ENCODE measurements at regions not wholly inside any gene's neighbourhood (a gene's known extent, or its start where the extent isn't known, plus 50 kb on each side); places are given as distances from the start of the nearest gene placed in this dataset.

DNA sequence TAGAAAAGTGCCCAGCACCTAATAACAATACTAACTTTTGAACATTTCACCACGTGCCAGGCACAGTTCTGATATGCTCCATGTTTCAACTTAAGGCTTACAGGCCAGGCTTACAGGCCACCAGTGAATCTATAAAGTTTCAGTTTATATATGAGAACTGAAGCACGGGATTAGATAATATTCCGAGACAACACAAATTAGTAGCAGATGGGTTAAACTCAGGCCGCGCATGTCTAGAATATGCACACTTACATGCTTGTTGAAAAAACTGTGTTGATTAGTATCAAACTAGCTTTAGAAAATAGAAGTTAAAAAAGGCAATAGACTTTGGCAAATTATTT is 587.9 kb downstream of the MTRR start:
- TF ChIP-seq, protein P1, sequence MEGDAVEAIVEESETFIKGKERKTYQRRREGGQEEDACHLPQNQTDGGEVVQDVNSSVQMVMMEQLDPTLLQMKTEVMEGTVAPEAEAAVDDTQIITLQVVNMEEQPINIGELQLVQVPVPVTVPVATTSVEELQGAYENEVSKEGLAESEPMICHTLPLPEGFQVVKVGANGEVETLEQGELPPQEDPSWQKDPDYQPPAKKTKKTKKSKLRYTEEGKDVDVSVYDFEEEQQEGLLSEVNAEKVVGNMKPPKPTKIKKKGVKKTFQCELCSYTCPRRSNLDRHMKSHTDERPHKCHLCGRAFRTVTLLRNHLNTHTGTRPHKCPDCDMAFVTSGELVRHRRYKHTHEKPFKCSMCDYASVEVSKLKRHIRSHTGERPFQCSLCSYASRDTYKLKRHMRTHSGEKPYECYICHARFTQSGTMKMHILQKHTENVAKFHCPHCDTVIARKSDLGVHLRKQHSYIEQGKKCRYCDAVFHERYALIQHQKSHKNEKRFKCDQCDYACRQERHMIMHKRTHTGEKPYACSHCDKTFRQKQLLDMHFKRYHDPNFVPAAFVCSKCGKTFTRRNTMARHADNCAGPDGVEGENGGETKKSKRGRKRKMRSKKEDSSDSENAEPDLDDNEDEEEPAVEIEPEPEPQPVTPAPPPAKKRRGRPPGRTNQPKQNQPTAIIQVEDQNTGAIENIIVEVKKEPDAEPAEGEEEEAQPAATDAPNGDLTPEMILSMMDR (IDR thresholded peaks at IDR 0.05): no peak
- TF ChIP-seq POLR2A (IDR thresholded peaks at IDR 0.05) (no peak), POLR2AphosphoS5 (IDR thresholded peaks at IDR 0.05; ENCODE audit: insufficient read depth in 1 of 2, low read depth in 1 of 2) (no peak)
